Body of pancreas (tissue), 4 donors: ENCODE measurements at regions not wholly inside any gene's neighbourhood (a gene's known extent, or its start where the extent isn't known, plus 50 kb on each side); places are given as distances from the start of the nearest gene placed in this dataset.

Experiments
- POLR2A ChIP-seq, 3 donors: fragments of 450-650 bp; IDR thresholded peaks; one replicate each; pipeline ENCODE4 v1.6.1; 2016; ENCODE audit warnings: antibody characterized with exemption in 3 of 3, mild to moderate bottlenecking in 2 of 3
- TF ChIP-seq, protein P1 (sequence below), 7 experiments: fragments of 450-650 bp in 4 of 7; fragments of 200-600 bp in 3 of 7; sonication (generic) in 3 of 7; IDR thresholded peaks; one replicate each; pipeline ENCODE4 v1.5.1; 2016 to 2019; ENCODE audit warnings: antibody characterized with exemption in 7 of 7

DNA sequence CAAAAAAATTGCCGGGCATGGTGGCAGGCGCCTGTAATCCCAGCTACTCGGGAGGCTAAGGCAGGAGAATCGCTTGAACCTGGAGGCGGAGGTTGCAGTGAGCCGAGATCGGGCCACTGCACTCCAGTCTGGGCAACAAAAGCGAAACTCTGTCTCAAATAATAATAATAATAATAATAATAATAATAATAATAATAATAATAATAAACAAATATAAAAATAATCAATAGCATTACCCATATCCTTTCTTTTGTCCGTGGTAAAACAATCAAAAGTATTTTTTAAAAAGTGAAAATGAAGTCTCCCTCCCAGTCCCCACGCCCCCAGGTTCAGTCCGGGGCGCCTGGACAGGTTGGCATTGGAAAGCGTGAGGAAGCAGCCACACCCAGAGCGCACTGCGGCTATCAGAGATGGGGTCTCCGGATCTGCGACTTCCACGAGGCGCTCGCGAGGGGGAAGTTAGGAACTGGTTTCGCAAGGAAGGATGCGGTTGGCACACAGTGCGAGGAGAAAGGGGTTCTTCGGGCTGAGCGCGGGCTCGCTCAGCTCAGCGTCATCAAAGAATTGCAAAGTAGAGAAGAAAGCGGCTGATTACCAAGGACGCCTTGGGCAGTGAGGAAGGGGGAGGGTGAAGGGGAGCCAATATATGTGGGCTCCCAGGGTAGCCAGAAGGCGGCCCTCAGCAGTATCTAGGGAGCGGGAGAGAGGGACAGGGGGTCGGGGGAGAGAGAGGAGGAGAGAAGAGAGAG lies 69.5 kb upstream of the EPHB3 start:
- TF ChIP-seq, protein P1, sequence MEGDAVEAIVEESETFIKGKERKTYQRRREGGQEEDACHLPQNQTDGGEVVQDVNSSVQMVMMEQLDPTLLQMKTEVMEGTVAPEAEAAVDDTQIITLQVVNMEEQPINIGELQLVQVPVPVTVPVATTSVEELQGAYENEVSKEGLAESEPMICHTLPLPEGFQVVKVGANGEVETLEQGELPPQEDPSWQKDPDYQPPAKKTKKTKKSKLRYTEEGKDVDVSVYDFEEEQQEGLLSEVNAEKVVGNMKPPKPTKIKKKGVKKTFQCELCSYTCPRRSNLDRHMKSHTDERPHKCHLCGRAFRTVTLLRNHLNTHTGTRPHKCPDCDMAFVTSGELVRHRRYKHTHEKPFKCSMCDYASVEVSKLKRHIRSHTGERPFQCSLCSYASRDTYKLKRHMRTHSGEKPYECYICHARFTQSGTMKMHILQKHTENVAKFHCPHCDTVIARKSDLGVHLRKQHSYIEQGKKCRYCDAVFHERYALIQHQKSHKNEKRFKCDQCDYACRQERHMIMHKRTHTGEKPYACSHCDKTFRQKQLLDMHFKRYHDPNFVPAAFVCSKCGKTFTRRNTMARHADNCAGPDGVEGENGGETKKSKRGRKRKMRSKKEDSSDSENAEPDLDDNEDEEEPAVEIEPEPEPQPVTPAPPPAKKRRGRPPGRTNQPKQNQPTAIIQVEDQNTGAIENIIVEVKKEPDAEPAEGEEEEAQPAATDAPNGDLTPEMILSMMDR (IDR thresholded peaks at IDR 0.05), result no peak
- peak in 1 of 3 donors; percentile 8 for TF ChIP-seq POLR2A (IDR thresholded peaks at IDR 0.05)
